IMR-90 (cell line): ENCODE measurements at regions not wholly inside any gene's neighbourhood (a gene's known extent, or its start where the extent isn't known, plus 50 kb on each side); places are given as distances from the start of the nearest gene placed in this dataset.
"Not testable (repeated sequence)": the region's sequence is repeated elsewhere in the genome, so short reads cannot be mapped to it uniquely, and the experiment has no call there.

ENCODE experiments used
- ATAC-seq: fragments of 200-7000 bp; cut with Tn5 transposase; 2 replicates; pipeline ENCODE4 v1.9.1; 2020; ENCODE audit warnings: low read depth, mild to moderate bottlenecking, moderate library complexity
- BruUV-seq: library from RNA; stranded (reverse); fragments of 400-500 nt; replicated peaks from 2 replicates; lab custom pipeline; 2021; lab: Mats Ljungman, UMichigan
- CTCF ChIA-PET: fragments of 300-600 bp; formaldehyde crosslinking; extraction: SDS; loops from one replicate; lab custom pipeline; 2021; ENCODE audit warnings: antibody characterized with exemption; lab: Yijun Ruan, JAX
- POLR2A ChIA-PET: fragments of 300-600 bp; sonication (Branson Sonifier 250); formaldehyde crosslinking; loops from one replicate; lab custom pipeline; 2022; ENCODE audit warnings: antibody characterized with exemption; ENCODE audit not compliant: unreplicated experiment; lab: Charles Lee
- DNase-seq: peaks from one replicate; pipeline ENCODE4 v3.0.0; 2013
- H2AFZ ChIP-seq: replicated peaks from 2 replicates; pipeline ENCODE3; 2013; ENCODE audit warnings: low read length, mild to moderate bottlenecking; ENCODE audit not compliant: poor library complexity
- H2AK5ac ChIP-seq: 2 replicates; pipeline ENCODE4 v1.6.1; 2013; ENCODE audit warnings: low read depth, low read length, inconsistent platforms
- H2AK9ac ChIP-seq: replicated peaks from 2 replicates; pipeline ENCODE3; 2013; ENCODE audit warnings: mild to moderate bottlenecking, low read depth, low read length, moderate library complexity; ENCODE audit not compliant: poor library complexity
- H2BK120ac ChIP-seq: 2 replicates; pipeline ENCODE4 v1.6.1; 2013; ENCODE audit warnings: low read depth, low read length, inconsistent platforms
- H2BK15ac ChIP-seq: 3 replicates; pipeline ENCODE4 v1.6.1; 2013; ENCODE audit warnings: low read depth, low read length, inconsistent platforms
- H2BK20ac ChIP-seq: 2 replicates; pipeline ENCODE4 v1.6.1; 2013; ENCODE audit warnings: low read depth, mild to moderate bottlenecking, inconsistent platforms, low read length, moderate library complexity
- H2BK5ac ChIP-seq: 2 replicates; pipeline ENCODE4 v1.6.1; 2013; ENCODE audit warnings: mild to moderate bottlenecking, low read depth, low read length, inconsistent platforms; ENCODE audit not compliant: poor library complexity, severe bottlenecking
- H3K14ac ChIP-seq: replicated peaks from 2 replicates; pipeline ENCODE4 v1.6.1; 2013; ENCODE audit warnings: low read depth, low read length, inconsistent platforms
- H3K18ac ChIP-seq: 2 replicates; pipeline ENCODE4 v1.6.1; 2013; ENCODE audit warnings: low read depth, low read length, control low read depth
- H3K23ac ChIP-seq: 2 replicates; pipeline ENCODE4 v1.6.1; 2013; ENCODE audit warnings: low read depth, low read length, inconsistent platforms
- H3K27ac ChIP-seq: 2 replicates; pipeline ENCODE4 v1.5.1; 2013; ENCODE audit warnings: mild to moderate bottlenecking, control low read depth, low read length; ENCODE audit not compliant: insufficient read depth
- H3K27me3 ChIP-seq: 2 replicates; pipeline ENCODE4 v1.6.1; 2013; ENCODE audit warnings: low read length; ENCODE audit not compliant: control insufficient read depth, insufficient read depth
- H3K36me3 ChIP-seq: 2 replicates; pipeline ENCODE4 v1.6.1; 2013; ENCODE audit warnings: low read length, mixed read lengths; ENCODE audit not compliant: control insufficient read depth, insufficient read depth
- H3K4ac ChIP-seq: 2 replicates; pipeline ENCODE4 v1.6.1; 2013; ENCODE audit warnings: low read depth, low read length, inconsistent platforms
- H3K4me1 ChIP-seq: 2 replicates; pipeline ENCODE4 v1.6.1; 2013; ENCODE audit warnings: low read length, mixed read lengths; ENCODE audit not compliant: control insufficient read depth, insufficient read depth
- H3K4me2 ChIP-seq: 2 replicates; pipeline ENCODE4 v1.6.1; 2013; ENCODE audit warnings: low read depth, mild to moderate bottlenecking, control low read depth, low read length, moderate library complexity
- H3K4me3 ChIP-seq: 2 replicates; pipeline ENCODE4 v1.5.1; 2013; ENCODE audit warnings: low read depth, mild to moderate bottlenecking, control low read depth, low read length, moderate library complexity; ENCODE audit not compliant: insufficient read depth
- H3K56ac ChIP-seq: 2 replicates; pipeline ENCODE4 v1.6.1; 2013; ENCODE audit warnings: low read length, inconsistent platforms; ENCODE audit not compliant: insufficient read depth; ENCODE audit errors: extremely low read depth
- H3K79me1 ChIP-seq, 2 experiments: 2 replicates each; pipeline ENCODE4 v1.6.1; 2013; ENCODE audit warnings: low read length in 2 of 2, inconsistent platforms in 1 of 2, low read depth in 1 of 2
- H3K9ac ChIP-seq: 2 replicates; pipeline ENCODE4 v1.6.1; 2013; ENCODE audit warnings: low read depth, low read length, control low read depth
- H3K9me1 ChIP-seq: 2 replicates; pipeline ENCODE4 v1.6.1; 2013; ENCODE audit warnings: low read length, inconsistent platforms; ENCODE audit not compliant: insufficient read depth
- H3K9me3 ChIP-seq: 2 replicates; pipeline ENCODE4 v1.6.1; 2013; ENCODE audit warnings: low read length; ENCODE audit not compliant: control insufficient read depth, insufficient read depth
- H4K20me1 ChIP-seq: 2 replicates; pipeline ENCODE4 v1.6.1; 2013; ENCODE audit warnings: low read length, inconsistent platforms; ENCODE audit not compliant: insufficient read depth
- H4K5ac ChIP-seq: 2 replicates; pipeline ENCODE4 v1.6.1; 2013; ENCODE audit warnings: mild to moderate bottlenecking, low read depth, low read length, control low read depth
- H4K8ac ChIP-seq, 2 experiments: 2 replicates each; pipeline ENCODE4 v1.6.1; 2013; ENCODE audit warnings: low read depth in 2 of 2, low read length in 2 of 2, control low read depth in 1 of 2, inconsistent platforms in 1 of 2
- H4K91ac ChIP-seq: 2 replicates; pipeline ENCODE4 v1.6.1; 2013; ENCODE audit warnings: low read depth, low read length, inconsistent platforms; ENCODE audit not compliant: insufficient read depth
- WGBS, 2 experiments: methylation state at CpG; one replicate each; pipeline versions ENCODE4 v1.1.5 to v1.1.7; 2013; ENCODE audit warnings: missing lambda C conversion rate in 2 of 2; ENCODE audit not compliant: insufficient read length in 1 of 2; ENCODE audit errors: extremely low coverage in 2 of 2; 5-methylcytosine and 5-hydroxymethylcytosine counted together
- dilution Hi-C: fragments of 300-500 bp; cut with HindIII; formaldehyde crosslinking; loops from one replicate; pipeline ENCODE4 v1.14.3; 2018; ENCODE audit warnings: low sequenced_read_pairs; ENCODE audit not compliant: unreplicated experiment
- in situ Hi-C: fragments of 300-500 bp; cut with MboI; formaldehyde crosslinking; loops from 3 replicates; pipeline ENCODE4 v1.14.3; 2019; ENCODE audit warnings: low sequenced_read_pairs, inconsistent platforms, mixed read lengths
- intact Hi-C: fragments of 100-400 bp; cut with micrococcal nuclease; formaldehyde crosslinking; loops from 2 replicates; pipeline ENCODE4 v1.10.0; 2022

DNA sequence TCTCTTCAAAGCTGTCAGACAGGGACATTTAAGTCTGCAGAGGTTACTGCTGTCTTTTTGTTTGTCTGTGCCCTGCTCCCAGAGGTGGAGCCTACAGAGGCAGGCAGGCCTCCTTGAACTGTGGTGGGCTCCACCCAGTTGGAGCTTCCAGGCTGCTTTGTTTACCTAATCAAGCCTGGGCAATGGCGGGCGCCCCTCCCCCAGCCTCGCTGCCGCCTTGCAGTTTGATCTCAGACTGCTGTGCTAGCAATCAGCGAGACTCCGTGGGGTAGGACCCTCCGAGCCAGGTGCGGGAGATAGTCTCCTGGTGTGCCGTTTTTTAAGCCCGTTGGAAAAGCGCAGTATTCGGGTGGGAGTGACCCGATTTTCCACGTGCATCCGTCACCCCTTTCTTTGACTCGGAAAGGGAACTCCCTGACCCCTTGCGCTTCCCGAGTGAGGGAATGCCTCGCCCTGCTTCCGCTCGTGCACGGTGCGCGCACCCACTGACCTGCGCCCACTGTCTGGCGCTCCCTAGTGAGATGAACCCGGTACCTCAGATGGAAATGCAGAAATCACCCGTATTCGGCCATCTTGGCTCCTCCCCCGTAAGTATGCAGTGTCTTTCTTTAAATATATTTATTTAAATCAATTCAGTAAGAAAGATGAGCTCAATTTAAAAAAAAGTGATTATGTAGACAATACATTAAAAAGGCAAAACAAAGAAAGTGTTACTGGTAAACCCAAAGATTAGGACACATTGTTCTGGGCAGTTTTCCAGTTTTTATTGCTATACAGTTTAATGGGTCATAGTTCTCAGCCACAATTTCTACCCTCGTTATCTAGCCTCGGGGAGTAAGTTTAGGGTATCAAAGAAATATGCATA is 91.2 kb upstream of the GRM7 start:
- H4K5ac ChIP-seq, H4K20me1 ChIP-seq, H3K4me3 ChIP-seq, H3K18ac ChIP-seq, H3K14ac ChIP-seq, H4K8ac ChIP-seq, H3K9me1 ChIP-seq, dilution Hi-C loops, H3K27me3 ChIP-seq, H2AFZ ChIP-seq, H2AK5ac ChIP-seq, H2BK120ac ChIP-seq, POLR2A ChIA-PET, H3K9me3 ChIP-seq, H3K4ac ChIP-seq, CTCF ChIA-PET, H3K36me3 ChIP-seq, H3K27ac ChIP-seq, ATAC-seq, H3K56ac ChIP-seq, H2BK20ac ChIP-seq, H3K4me1 ChIP-seq, H2AK9ac ChIP-seq, H4K91ac ChIP-seq, H2BK15ac ChIP-seq, H3K4me2 ChIP-seq, in situ Hi-C loops, H3K9ac ChIP-seq, H2BK5ac ChIP-seq, DNase-seq, H3K23ac ChIP-seq, intact Hi-C loops, BruUV-seq, H3K79me1 ChIP-seq: not testable (repeated sequence)
- 60% methylated on average over 5 of the region's 32 CpGs; no CpG with 5 or more reads in 1 of the 2 experiments for WGBS, 2 experiments
